Inflammatory macrophage treated with lipopolysaccharide for 4 hours (primary cell): ENCODE measurements at regions not wholly inside any gene's neighbourhood (a gene's known extent, or its start where the extent isn't known, plus 50 kb on each side); places are given as distances from the start of the nearest gene placed in this dataset.
"Not testable (repeated sequence)": the region's sequence is repeated elsewhere in the genome, so short reads cannot be mapped to it uniquely, and the experiment has no call there.

Source experiments
- DNase-seq: peaks from one replicate; pipeline ENCODE4 v3.0.0-alpha.2; 2020

- not testable (repeated sequence) for DNase-seq
Measured at GRCh38 chr2:156254637-156255067, 77.9 kb downstream of the NR4A2 start.

GRCh38 chr2:156253765-156254164 lies 78.8 kb downstream of the NR4A2 start:
- no peak for DNase-seq

DNA sequence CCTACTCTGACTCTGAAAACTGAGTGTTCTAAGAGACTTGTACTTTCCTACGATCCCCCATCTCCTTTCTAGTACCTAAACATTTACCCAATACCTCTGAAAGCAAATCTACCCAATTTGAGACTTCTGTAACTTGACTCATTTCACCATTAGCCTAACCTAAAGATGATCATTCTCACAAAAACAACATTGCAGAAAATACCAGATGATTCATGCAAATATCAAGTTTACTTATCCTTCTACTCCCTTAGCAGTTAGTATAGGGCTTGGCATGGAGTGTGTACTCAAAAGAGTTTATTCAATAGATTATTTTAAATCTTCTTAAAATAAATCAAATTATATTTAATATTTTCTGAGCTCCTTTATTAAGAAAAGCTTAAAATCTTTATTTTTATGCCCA lies 89.6 kb downstream of the NR4A2 start:
- no peak for DNase-seq

DNA sequence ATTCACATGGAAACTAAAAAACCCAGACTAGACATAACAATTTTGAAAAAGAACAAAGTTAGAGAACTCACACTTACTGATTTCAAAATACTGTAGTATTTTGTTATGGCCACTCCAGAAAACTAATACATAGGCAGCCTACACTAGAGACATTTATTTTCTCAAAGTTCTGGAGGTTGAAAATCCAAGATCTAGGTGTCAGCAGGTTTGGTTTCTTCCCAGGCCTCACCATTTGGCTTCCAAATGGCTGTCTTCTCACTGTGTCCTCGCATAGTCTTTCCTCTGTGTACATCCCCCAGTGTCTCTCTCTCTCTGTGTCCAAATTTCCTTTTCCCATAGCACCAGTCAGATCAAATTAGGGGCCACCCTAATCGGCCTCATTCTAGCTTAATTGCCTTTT lies 95.0 kb downstream of the NR4A2 start:
- DNase-seq, result no peak

- no peak for DNase-seq
Measured at GRCh38 chr2:156229724-156230362, 102.7 kb downstream of the NR4A2 start.

DNA sequence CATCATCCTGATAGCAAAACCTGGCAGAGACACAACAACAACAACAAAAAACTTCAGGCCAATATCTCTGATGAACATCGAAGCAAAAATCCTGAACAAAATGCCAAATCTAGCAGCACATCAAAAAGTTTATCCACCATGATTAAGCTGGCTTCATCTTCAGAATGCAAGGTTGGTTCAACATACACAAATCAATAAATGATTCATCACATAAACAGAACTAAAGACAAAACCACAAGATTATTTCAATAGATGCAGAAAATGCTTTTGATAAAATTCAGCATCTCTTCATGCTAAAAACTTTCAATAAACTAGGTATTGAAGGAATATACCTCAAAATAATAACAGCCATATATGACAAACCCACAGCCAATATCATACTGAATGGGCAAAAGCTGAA lies 109.2 kb downstream of the NR4A2 start:
- not testable (repeated sequence) for DNase-seq

DNA sequence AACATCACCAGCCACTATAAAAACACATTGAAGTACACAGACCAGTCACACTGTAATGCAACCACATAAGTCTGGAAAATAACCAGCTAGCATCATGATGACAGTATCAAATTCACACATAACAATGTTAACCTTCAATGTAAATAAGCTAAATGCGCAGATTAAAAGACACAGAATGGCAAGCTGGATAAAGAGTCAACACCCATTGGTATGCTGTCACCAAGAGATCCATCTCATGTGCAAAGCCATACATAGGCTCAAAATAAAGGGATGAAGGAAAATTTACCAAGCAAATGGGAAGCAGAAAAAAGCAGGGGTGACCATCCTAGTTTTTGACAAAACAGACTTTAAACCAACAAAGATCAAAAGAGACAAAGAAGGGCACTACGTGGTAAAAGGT lies 110.8 kb downstream of the NR4A2 start:
- no peak for DNase-seq

GRCh38 chr2:156219491-156220100 lies 112.9 kb downstream of the NR4A2 start:
- no peak for DNase-seq

- DNase-seq, result no peak
Measured at GRCh38 chr2:156215656-156216055, 116.9 kb downstream of the NR4A2 start.

DNA sequence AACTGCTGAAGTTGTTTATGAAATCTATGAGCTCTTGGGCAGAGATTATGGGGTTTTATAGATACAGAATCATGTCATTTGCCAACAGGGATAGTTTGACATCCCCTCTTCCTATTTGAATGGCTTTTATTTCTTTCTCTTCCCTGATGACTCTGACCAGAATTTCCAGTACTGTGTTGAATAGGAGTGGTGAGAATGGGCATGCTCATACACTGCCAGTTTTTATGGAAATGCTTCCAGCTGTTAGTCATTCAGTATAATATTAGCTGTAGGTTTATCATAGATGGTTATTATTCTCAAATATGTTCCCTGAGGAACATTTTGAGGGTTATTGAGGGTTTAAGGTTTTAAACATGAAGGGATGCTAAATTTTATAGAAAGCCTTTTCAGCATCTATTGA lies 121.2 kb downstream of the NR4A2 start:
- DNase-seq, result no peak

DNA sequence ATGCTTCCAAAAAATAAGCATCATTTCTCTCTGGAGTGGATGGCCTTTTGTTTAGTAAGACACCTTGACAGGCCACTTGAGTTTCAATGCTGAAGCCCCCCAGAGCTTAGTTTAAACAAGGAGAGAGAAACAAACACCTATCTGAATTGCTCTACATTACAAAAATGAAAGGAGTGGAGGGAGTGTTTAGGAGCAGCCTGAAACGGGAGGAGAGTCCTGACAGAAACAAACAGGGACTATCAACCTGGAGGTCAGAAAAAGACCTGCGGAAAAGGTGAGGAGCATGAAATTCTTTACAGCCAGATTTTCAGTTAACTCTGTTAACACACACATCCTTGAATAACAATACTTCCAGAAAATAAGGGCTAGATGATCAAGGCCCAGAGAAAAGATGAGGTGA lies 126.2 kb downstream of the NR4A2 start:
- no peak for DNase-seq

GRCh38 chr2:156199588-156199987 lies 132.9 kb downstream of the NR4A2 start:
- DNase-seq, result no peak

DNA sequence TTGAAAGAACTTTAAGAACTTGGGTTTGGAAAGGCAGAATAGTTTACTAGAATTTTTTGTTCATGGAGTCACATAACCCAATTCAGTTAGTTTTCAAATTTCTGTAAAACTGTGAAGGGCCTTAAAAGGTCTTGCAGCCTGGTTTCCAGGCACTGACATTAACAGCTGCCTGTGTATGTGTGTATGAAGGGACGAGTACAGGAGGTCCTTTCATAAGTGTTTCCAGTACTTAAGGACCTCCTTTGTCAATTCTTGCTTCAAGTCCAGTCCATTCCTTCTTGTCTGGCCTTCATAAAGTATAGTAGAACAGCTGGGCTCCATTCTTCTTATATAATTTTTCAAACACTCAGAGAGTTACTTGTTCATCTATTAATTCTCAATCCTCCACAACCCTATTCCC lies 136.5 kb downstream of the NR4A2 start:
- no peak for DNase-seq

DNA sequence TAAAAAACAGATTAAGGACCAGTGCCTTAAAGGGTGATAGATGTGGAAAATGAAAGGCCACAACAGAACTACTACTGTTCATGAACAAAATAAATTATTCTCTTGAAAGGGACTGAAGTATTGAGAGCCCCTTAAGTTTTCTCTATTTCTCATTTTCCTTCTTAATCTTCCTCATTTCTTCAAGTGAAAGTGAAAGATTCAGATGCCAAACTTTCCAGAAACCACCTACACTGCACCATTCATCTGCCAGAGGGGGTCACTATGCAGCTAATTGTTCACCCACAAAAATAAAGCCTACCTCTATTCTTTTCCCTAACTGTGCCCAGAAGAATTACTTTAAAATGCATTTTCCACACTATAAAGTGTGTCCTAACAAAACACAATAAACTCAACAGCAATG lies 140.1 kb downstream of the NR4A2 start:
- DNase-seq, result peak; percentile 39

- DNase-seq, result peak; percentile 41
Measured at GRCh38 chr2:156191527-156191926, 141.0 kb downstream of the NR4A2 start.

DNA sequence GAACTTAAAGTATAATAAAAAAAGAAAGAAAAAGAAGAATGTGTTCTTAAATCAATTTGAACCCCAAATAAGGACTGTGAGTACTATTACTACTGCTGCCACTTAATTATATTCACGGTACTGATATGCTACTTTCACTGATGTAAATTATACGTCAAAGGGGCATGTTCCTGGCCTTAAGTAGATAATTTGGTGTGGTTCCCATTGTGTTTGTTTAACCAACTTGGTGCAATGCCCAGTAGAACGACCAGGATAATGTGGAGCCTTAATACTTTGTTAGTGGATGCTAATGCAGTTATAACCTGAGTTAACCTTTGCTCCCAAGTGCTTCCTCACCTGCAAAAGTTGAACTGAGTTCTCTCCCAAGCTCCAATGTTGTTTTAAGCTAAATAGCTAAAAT lies 142.0 kb downstream of the NR4A2 start:
- DNase-seq, result no peak

DNA sequence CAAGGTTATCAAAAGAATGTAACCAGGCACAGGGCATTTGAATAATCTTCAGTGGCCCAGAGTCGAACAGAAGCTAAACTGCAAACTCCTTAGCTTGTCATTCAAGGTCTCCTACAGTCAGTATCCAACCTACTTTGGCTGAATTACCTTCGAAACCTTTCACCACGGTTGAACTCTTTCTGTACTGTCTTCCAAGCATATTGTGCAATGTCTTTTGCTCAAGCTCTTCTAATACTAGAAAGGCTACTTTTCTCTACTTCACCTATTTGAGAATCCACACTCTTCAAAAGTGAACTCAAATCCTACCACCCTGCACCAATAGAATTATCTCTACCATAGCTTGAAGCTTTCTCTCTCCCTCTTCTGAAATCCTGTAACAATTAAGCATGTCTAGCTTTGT lies 142.9 kb downstream of the NR4A2 start:
- DNase-seq, result no peak

- no peak for DNase-seq
Measured at GRCh38 chr2:156189143-156189542, 143.4 kb downstream of the NR4A2 start.

DNA sequence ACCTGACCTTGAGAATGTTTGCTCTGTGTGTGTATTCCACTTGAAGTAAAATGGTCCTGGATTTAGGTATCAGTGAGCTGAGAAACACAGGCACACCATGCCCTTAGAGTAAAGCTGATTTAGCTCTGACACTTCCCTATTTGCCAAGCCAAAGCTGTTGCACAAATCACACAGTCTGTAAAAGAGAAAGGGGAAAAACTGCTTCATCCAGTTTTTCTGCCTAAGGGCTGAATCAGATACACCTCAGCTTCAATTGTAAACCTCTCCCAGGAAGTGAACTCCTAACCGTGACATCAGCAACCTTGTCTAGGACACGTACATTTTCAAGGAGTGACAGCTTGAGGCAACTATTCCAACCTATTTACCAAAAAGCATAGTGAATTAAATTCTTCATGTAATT lies 150.4 kb downstream of the NR4A2 start:
- DNase-seq, result peak; percentile 13

DNA sequence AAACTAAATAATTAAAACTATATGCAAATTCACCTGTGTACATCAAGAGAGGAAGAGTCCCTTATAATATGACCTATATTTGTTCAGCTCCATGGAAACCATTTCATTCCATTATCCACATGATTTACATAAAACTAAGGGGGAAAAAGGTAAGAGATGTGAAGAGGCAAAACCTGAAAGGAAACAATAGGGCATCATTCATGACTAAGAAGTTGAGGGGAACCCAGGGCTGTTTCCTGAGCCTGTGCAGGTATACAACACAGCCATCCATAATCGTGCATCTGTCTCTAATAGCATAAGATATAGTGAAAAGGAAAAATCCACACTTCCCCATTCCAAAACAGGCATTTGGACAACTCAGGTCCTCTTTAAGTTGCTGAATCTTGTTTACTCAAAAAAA lies 151.3 kb downstream of the NR4A2 start:
- DNase-seq, result no peak

GRCh38 chr2:156177654-156178053 lies 154.9 kb downstream of the NR4A2 start:
- DNase-seq, result no peak

GRCh38 chr2:156175946-156176345 lies 156.6 kb downstream of the NR4A2 start:
- DNase-seq, result no peak

GRCh38 chr2:156170929-156171328 lies 161.6 kb downstream of the NR4A2 start:
- DNase-seq, result no peak

- no peak for DNase-seq
Measured at GRCh38 chr2:156165742-156166141, 166.8 kb downstream of the NR4A2 start.

DNA sequence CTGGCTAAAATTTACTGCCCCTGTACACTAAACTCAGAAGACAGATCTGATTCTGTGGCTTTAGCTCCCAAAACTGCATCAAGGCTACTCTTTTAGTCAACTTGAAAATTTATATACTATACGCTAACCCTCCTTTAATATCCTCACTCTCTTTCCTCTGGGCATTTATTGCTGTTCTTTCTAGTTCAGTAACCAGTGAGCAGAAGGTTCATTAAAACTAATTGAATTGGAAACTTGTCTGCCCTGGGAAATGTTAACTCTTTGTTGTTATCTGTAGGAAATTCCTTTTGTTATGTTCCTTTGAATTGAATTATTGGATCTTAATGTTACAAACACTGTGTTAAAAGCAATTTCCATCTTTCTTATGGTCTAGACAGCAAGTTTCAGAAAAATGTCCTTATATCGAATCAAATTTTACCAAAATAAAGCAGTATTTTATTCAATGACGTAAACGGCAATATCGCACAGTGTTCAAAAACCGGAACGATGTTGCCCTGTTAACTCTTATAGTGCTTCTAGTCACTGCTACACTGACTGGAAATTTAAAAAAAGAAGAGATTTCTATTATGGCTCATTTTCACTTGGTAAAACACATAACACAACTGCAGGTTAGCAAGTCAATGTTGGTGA lies 168.3 kb downstream of the NR4A2 start:
- DNase-seq, result no peak
